GM12878 (cell line): ENCODE measurements at regions not wholly inside any gene's neighbourhood (a gene's known extent, or its start where the extent isn't known, plus 50 kb on each side); places are given as distances from the start of the nearest gene placed in this dataset.

Source experiments
- CBFB ChIP-seq: IDR thresholded peaks from 2 replicates; pipeline ENCODE4 v1.6.1; 2016; ENCODE audit warnings: antibody characterized with exemption, low read depth
- ETV6 ChIP-seq, 2 experiments: fragments of 450-650 bp in 1 of 2; IDR thresholded peaks in 1 of 2; conservative IDR thresholded peaks in 1 of 2; 2 replicates each; pipeline ENCODE4 v1.6.1; 2014; ENCODE audit warnings: antibody characterized with exemption in 1 of 2, borderline replicate concordance in 1 of 2, low read depth in 1 of 2, mild to moderate bottlenecking in 1 of 2, moderate library complexity in 1 of 2
- SREBF1 ChIP-seq: IDR thresholded peaks from 2 replicates; pipeline ENCODE4 v1.6.1; 2012; ENCODE audit warnings: mild to moderate bottlenecking, low read length
- SUPT20H ChIP-seq: IDR thresholded peaks from 2 replicates; pipeline ENCODE4 v1.6.1; 2011; ENCODE audit warnings: low read depth, mild to moderate bottlenecking, low read length, moderate library complexity, borderline replicate concordance; ENCODE audit not compliant: control insufficient read depth
- ZNF687 ChIP-seq: fragments of 450-650 bp; IDR thresholded peaks from 2 replicates; pipeline ENCODE4 v1.6.1; 2017; ENCODE audit warnings: mild to moderate bottlenecking, moderate library complexity
- TF ChIP-seq, protein P1 (sequence below): fragments of 450-650 bp; IDR thresholded peaks from 2 replicates; pipeline ENCODE4 v1.6.1; 2018; ENCODE audit warnings: borderline replicate concordance, mild to moderate bottlenecking; ENCODE audit not compliant: partially characterized antibody

DNA sequence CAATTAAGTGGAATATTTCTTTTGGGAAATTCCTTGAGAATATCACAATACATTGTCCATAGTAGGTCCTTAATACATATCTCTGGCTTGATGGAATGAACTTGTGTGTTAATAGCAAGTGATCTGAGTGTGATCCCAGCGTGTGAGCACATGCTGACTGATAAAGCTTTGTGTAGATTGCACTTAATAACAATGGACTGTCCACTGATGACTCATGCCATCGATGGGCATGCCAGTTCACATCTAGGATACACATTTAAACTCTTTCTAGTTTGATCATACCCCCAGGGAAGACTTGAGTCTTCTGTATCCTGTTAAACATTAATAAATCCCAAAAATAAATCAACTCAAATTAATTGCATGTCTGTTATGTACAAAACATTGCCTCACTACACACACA, 454.3 kb upstream of the SPTLC3 start (continued):
- TF ChIP-seq ZNF687 (no peak), ETV6 (conservative IDR thresholded peaks at IDR 0.05 in 1 of 2, IDR thresholded peaks at IDR 0.05 in 1 of 2; ENCODE audit: borderline replicate concordance in 1 of 2, low read depth in 1 of 2) (no peak), CBFB (no peak), SUPT20H (no peak), SREBF1 (no peak)
- TF ChIP-seq, protein P1, sequence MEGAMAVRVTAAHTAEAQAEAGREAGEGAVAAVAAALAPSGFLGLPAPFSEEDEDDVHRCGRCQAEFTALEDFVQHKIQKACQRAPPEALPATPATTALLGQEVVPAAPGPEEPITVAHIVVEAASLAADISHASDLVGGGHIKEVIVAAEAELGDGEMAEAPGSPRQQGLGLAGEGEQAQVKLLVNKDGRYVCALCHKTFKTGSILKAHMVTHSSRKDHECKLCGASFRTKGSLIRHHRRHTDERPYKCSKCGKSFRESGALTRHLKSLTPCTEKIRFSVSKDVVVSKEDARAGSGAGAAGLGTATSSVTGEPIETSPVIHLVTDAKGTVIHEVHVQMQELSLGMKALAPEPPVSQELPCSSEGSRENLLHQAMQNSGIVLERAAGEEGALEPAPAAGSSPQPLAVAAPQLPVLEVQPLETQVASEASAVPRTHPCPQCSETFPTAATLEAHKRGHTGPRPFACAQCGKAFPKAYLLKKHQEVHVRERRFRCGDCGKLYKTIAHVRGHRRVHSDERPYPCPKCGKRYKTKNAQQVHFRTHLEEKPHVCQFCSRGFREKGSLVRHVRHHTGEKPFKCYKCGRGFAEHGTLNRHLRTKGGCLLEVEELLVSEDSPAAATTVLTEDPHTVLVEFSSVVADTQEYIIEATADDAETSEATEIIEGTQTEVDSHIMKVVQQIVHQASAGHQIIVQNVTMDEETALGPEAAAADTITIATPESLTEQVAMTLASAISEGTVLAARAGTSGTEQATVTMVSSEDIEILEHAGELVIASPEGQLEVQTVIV = no peak
